ENCODE measurements at regions not wholly inside any gene's neighbourhood (a gene's known extent, or its start where the extent isn't known, plus 50 kb on each side); places are given as distances from the start of the nearest gene placed in this dataset.

GRCh38 chr5:86447362-86447761 is 170.4 kb upstream of the COX7C start:
- no peak for TF ChIP-seq RBAK (CRISPR knock-in tag; IDR thresholded peaks at IDR 0.05)
- no peak for TF ChIP-seq EZH2 (conservative IDR thresholded peaks at IDR 0.05; ENCODE audit: low read depth, low read length)

Data from HepG2 (cell line).